ENCODE measurements at regions not wholly inside any gene's neighbourhood (a gene's known extent, or its start where the extent isn't known, plus 50 kb on each side); places are given as distances from the start of the nearest gene placed in this dataset.
A peak's percentile ranks its signal among the peaks of the same experiment; 100 is the strongest.
"Not testable (repeated sequence)": the region's sequence is repeated elsewhere in the genome, so short reads cannot be mapped to it uniquely, and the experiment has no call there.

- no peak for DNase-seq (ENCODE audit: low read depth)
Measured at GRCh38 chr5:81830596-81830995, 79.7 kb upstream of the SSBP2 start.

DNA sequence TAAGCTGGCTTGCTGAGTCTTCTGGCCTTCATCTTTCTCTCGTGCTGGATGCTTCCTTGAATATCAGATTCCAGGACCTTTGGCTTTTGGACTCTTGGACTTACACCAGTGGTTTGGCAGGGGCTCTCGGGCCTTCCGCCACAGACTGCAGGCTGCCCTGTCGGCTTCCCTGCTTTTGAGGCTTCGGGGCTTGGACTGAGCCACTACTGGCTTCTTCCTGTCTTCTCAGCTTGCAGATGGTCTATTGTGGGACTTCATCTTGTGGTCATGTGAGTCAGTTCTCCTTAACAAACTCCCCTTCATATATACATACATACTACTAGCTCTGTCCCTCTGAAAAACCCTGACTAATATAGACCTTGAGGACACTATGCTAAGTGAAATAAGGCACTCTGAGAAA lies 78.3 kb upstream of the SSBP2 start:
- DNase-seq (ENCODE audit: low read depth) = no peak

DNA sequence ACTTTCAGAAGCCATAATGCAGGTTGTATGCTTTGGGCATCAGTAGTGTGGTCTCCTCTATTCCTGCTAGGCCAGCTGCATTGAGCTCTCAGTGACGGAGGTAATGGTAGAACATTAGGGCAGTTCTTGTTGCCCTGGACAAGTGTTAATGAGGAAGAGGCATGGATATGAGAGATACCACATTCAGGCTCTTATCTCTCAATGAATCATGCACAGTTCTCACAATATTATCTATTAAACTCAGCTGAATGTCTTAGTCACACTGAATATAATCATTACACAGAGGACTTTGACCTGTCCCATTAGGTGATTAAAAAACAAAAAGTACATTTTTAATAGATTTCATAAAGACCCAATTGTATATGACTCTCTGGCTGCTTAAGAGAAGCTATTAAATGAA lies 76.6 kb upstream of the SSBP2 start:
- DNase-seq (ENCODE audit: low read depth) = no peak

GRCh38 chr5:81826128-81826527 lies 75.2 kb upstream of the SSBP2 start:
- DNase-seq (ENCODE audit: low read depth) = peak; percentile 53

- peak; percentile 77 for DNase-seq (ENCODE audit: low read depth)
Measured at GRCh38 chr5:81825237-81825636, 74.3 kb upstream of the SSBP2 start.

DNA sequence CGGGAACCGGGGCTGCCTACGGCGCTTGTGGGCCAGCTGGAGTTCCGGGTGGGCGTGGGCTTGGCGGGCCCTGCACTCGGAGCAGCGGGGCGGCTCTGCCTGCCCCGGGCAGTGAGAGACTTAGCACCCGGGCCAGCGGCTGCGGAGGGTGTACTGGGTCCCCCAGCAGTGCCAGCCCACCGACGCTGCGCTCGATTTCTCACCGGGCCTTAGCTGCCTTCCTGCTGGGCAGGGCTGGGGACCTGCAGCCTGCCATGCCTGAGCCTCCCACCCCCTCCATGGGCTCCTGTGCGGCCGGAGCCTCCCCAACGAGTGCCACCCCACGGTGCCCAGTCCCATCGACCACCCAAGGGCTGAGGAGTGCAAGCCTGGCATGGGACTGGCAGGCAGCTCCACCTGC lies 72.8 kb upstream of the SSBP2 start:
- not testable (repeated sequence) for DNase-seq (ENCODE audit: low read depth)

- no peak for DNase-seq (ENCODE audit: low read depth)
Measured at GRCh38 chr5:81820863-81821262, 70.0 kb upstream of the SSBP2 start.

GRCh38 chr5:81820318-81820636 lies 69.4 kb upstream of the SSBP2 start:
- no peak for DNase-seq (ENCODE audit: low read depth)

DNA sequence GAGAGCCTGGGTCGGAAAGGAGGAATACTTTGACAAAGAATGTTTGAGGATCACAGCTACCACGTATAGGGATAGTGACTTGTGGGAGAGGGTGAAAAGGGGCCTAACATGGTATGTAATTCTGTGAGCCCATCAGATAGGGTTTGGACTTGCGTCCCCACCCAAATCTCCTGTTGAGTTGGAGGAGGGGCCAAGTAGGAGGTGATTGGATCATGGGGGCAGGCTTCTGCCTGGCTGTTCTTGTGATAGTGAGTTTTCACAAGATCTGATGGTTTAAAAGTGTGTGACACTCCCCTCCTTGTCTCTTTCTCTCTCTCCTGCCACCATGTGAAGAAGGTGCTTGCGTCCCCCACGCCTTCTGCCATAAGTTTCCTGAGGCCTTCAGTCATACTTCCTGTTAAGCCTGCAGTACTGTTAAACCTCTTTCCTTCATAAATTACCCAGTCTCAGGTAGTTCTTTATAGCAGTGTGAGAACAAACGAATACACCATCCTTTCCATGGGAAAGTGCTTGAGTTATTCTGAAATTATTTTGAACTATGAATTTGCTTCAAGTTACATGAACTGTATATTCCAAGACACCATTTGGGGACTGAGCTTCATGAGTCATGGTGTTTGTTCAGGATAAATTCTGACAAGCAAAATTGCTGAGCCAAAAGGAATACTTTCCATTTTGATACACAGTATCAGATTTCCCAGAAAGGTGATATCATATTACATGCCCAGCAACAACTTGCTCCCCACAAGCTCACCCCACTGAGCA lies 68.8 kb upstream of the SSBP2 start:
- peak; percentile 74 for DNase-seq (ENCODE audit: low read depth)

- no peak for DNase-seq (ENCODE audit: low read depth)
Measured at GRCh38 chr5:81817980-81818379, 67.1 kb upstream of the SSBP2 start.

DNA sequence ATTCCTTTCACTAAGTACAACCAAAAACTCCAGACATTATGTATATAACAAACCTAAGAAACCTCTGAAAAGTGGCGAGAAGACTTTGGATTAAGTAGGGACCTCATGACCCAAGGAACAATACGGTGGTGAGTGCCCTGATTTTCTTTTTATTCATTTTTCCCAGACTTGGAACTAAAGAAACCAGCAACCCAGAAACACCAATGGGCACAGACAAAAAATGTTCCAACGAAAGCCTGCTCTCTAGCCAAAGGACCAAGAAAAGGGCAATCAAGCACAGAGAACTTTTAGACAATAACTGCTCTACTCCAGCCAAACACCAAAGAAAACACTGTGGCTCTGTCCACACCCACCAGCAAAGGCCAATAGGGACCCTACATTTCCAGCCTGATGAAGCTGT lies 66.2 kb upstream of the SSBP2 start:
- DNase-seq (ENCODE audit: low read depth) = no peak

- no peak for DNase-seq (ENCODE audit: low read depth)
Measured at GRCh38 chr5:81815321-81815720, 64.4 kb upstream of the SSBP2 start.

DNA sequence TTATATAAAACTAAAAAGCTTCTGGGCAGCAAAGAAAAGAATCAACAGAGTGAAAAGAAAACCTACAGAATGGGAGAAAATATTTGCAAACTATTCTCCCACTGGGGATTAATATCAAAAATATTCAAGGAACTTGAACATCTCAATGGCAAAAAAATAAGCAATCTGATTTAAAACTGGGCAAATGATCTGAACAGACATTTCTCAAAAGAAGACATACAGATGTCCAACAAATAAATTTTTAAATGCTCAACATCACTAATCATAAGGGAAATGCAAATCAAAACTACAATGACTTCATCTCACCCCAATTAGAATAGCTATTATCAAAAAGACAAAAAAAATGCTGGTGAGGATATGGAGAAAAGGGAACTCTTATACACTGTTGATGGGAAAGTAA lies 57.2 kb upstream of the SSBP2 start:
- no peak for DNase-seq (ENCODE audit: low read depth)

DNA sequence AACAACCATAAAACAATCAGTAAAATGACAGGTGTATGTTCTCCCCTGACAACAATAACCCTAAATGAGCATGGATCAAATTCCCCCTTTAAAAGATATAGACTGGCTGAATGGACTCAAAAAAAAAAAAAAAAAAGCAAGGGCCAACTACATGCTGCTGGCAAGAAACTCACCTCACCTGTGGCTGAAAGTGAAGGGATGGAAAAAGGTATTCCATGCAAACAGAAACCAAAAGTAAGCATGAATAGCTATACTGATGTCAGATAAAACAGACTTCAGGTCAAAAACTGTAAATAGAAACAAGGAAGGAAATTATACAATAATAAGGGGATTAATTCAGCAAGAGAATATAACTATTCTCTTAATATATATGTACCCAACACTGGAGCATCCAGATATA lies 54.2 kb upstream of the SSBP2 start:
- DNase-seq (ENCODE audit: low read depth) = no peak

- no peak for DNase-seq (ENCODE audit: low read depth)
Measured at GRCh38 chr5:81803812-81804211, 52.9 kb upstream of the SSBP2 start.

GRCh38 chr5:81802625-81803024 lies 51.7 kb upstream of the SSBP2 start:
- no peak for DNase-seq (ENCODE audit: low read depth)

- DNase-seq (ENCODE audit: low read depth) = no peak
Measured at GRCh38 chr5:81802020-81802419, 51.1 kb upstream of the SSBP2 start.

DNA sequence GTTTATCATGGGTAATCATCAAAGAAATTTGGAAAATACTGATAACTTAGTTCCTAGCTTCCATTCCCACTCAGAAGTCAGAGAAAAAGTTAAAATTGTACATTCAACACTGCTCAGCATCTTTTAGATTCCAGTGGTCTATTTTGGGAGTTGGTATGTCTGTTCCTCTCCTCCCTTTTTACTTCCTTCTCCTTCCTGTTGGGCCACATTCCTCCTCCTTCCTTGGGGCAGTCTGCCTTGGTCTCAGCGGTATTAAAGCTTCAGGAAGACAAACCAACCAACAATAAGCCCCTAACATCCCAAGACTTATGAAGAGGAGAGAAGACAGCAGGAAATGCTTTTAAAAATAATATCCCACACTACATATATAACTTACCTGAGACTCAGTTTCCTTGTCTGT lies 49.9 kb upstream of the SSBP2 start:
- no peak for DNase-seq (ENCODE audit: low read depth)

Data from LHCN-M2 (cell line).